Gastrocnemius medialis (tissue), 4 donors: ENCODE measurements at regions not wholly inside any gene's neighbourhood (a gene's known extent, or its start where the extent isn't known, plus 50 kb on each side); places are given as distances from the start of the nearest gene placed in this dataset.
"Not testable (repeated sequence)": the region's sequence is repeated elsewhere in the genome, so short reads cannot be mapped to it uniquely, and the experiment has no call there.

Experiments used
- ATAC-seq, 2 donors: fragments of 150-250 bp; one replicate each; pipeline ENCODE4 v1.9.1; 2016
- DNase-seq, 2 donors: peaks; one replicate each; pipeline ENCODE4 v3.0.0-alpha.2; 2019
- H3K27ac ChIP-seq, 4 donors: fragments of 200-600 bp; sonication (generic); 1 replicate in 1 of 4; 2 replicates in 3 of 4; pipeline ENCODE4 v1.5.1; 2016 to 2018; ENCODE audit warnings: mild to moderate bottlenecking in 2 of 4, moderate library complexity in 1 of 4
- H3K27me3 ChIP-seq, 3 donors: fragments of 200-600 bp; sonication (generic) in 2 of 3; 1 replicate in 1 of 3; 2 replicates in 2 of 3; pipeline versions ENCODE4 v1.5.1 to v1.6.0; 2016 to 2019; ENCODE audit warnings: mild to moderate bottlenecking in 1 of 3, moderate library complexity in 1 of 3
- H3K36me3 ChIP-seq, 2 donors: fragments of 200-600 bp; sonication (generic) in 1 of 2; one replicate each; pipeline ENCODE4 v1.5.1; 2017 to 2018
- H3K4me1 ChIP-seq, 2 donors: fragments of 200-600 bp; sonication (generic) in 1 of 2; one replicate each; pipeline ENCODE4 v1.5.1; 2016 to 2017; ENCODE audit warnings: mild to moderate bottlenecking in 2 of 2
- H3K4me3 ChIP-seq, 4 donors: fragments of 200-600 bp; sonication (generic) in 3 of 4; 1 replicate in 1 of 4; 2 replicates in 3 of 4; pipeline ENCODE4 v1.5.1; 2016 to 2019; ENCODE audit warnings: mild to moderate bottlenecking in 2 of 4
- H3K9me3 ChIP-seq, 3 donors: fragments of 200-600 bp; sonication (generic) in 2 of 3; 1 replicate in 1 of 3; 2 replicates in 2 of 3; pipeline ENCODE4 v1.5.1; 2016 to 2019
- POLR2A ChIP-seq, 2 donors: fragments of 450-650 bp; IDR thresholded peaks; one replicate each; pipeline ENCODE4 v1.6.1; 2017; ENCODE audit warnings: antibody characterized with exemption in 2 of 2, mild to moderate bottlenecking in 2 of 2, moderate library complexity in 2 of 2
- in situ Hi-C, 4 donors: fragments of 200-750 bp; cut with MboI; loops; one replicate each; pipeline versions ENCODE4 v1.15.0 to v1.8.0; 2017; ENCODE audit warnings: low sequenced_read_pairs in 4 of 4
- intact Hi-C: fragments of 100-400 bp; cut with DNase I; formaldehyde crosslinking; loops from one replicate; pipeline ENCODE4 v1.15.1; 2023; ENCODE audit warnings: low total_unique reads
- TF ChIP-seq, protein P1 (sequence below), 5 experiments: fragments of 450-650 bp in 3 of 5; fragments of 200-600 bp in 2 of 5; sonication (generic) in 2 of 5; IDR thresholded peaks in 4 of 5; conservative IDR thresholded peaks in 1 of 5; 1 replicate in 4 of 5; 2 replicates in 1 of 5; pipeline ENCODE4 v1.5.1; 2016 to 2019; ENCODE audit warnings: antibody characterized with exemption in 5 of 5, mild to moderate bottlenecking in 3 of 5, moderate library complexity in 3 of 5

DNA sequence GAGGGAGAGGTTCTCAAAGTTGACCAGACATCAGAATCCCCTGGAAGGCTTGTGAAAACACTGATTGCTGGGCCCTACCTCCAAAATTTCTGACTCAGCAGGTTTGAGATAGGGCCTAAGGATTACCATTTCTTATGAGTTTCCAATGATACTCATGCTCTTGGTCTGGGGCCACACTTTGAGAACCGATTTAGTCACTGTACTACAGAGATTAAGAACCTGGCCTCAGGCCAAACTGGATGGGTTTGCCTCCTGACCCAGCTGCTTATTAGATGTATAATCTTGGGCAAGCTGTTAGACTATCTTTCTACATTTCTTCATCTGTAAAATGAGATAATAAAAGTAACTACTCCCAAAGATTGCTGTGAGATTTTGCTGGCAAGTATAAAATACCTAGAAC lies 77.1 kb upstream of the SCIN start:
- in situ Hi-C loops, result loop anchor here in 1 of 4 donors (25.0 kb wide), 2 partner anchors 431 to 1081 kb away; no protein-coding TSS in a partner anchor

DNA sequence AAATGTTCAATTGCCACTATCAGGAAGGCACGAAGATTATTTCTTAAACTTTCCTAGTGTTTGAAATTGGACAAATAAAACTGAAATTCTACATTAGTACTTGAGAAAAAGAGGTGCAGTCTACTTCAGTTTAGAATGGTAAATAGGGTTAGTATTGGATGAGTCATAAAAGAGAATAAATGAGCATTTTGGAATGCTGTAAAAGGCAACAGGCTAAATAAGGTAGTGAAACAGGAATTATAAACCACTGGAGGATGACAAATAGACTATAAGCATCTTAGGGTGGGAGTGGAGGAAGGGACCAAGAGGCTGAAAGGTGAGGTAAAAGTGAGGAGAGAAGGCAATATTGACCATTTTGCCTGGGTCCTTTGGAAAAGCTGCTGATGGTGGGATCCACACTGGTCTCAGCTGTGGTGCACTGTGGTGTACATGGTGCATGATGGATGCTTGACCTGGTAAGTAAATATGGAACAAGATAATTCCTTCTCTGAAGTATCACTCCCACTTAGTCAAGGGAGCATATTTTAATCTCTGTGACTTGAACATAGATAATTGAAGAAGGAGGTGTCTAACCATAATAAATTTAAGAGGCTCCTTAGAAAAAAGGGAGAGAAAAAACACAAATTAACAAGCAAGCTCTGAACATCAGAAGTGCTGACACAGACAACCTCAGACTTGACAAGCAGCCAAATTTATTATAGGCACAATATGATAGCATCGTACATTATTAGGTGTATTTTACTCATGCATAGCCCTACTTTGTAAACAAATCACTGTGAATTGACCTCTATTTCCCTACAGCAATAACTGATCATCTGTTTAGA lies 76.4 kb upstream of the SCIN start:
- Histone ChIP-seq H3K27ac (no peak overlapping the region), H3K4me1 (no peaks in the 10 kb centered on the region), H3K27me3 (no peaks in the 10 kb centered on the region), H3K9me3 (no peaks in the 10 kb centered on the region), H3K36me3 (no peaks in the 10 kb centered on the region), H3K4me3 (no peak overlapping the region)
- no peak for DNase-seq
- in situ Hi-C loops, result loop anchor here in 1 of 4 donors (25.0 kb wide), 2 partner anchors 432 to 1082 kb away; no protein-coding TSS in a partner anchor
- no peak for ATAC-seq
- no peak for TF ChIP-seq POLR2A (IDR thresholded peaks at IDR 0.05)
- TF ChIP-seq, protein P1, sequence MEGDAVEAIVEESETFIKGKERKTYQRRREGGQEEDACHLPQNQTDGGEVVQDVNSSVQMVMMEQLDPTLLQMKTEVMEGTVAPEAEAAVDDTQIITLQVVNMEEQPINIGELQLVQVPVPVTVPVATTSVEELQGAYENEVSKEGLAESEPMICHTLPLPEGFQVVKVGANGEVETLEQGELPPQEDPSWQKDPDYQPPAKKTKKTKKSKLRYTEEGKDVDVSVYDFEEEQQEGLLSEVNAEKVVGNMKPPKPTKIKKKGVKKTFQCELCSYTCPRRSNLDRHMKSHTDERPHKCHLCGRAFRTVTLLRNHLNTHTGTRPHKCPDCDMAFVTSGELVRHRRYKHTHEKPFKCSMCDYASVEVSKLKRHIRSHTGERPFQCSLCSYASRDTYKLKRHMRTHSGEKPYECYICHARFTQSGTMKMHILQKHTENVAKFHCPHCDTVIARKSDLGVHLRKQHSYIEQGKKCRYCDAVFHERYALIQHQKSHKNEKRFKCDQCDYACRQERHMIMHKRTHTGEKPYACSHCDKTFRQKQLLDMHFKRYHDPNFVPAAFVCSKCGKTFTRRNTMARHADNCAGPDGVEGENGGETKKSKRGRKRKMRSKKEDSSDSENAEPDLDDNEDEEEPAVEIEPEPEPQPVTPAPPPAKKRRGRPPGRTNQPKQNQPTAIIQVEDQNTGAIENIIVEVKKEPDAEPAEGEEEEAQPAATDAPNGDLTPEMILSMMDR (IDR thresholded peaks at IDR 0.05 in 4 of 5, conservative IDR thresholded peaks at IDR 0.05 in 1 of 5), result no peak
- intact Hi-C loops, result loop anchor here (10.0 kb wide), 1 partner anchor 429 kb away; no protein-coding TSS in a partner anchor

More for the DNA sequence above, 77.1 kb upstream of the SCIN start:
- TF ChIP-seq POLR2A (IDR thresholded peaks at IDR 0.05), result no peak
- TF ChIP-seq, protein P1 (IDR thresholded peaks at IDR 0.05 in 4 of 5, conservative IDR thresholded peaks at IDR 0.05 in 1 of 5), result no peak
- DNase-seq (no peak), ATAC-seq (no peak)
- Histone ChIP-seq H3K27ac (no peak overlapping the region), H3K4me3 (no peak overlapping the region), H3K9me3 (no peaks in the 10 kb centered on the region), H3K27me3 (no peaks in the 10 kb centered on the region), H3K36me3 (no peaks in the 10 kb centered on the region), H3K4me1 (no peaks in the 10 kb centered on the region)
- intact Hi-C loops, result loop anchor here (10.0 kb wide), 1 partner anchor 429 kb away; no protein-coding TSS in a partner anchor

DNA sequence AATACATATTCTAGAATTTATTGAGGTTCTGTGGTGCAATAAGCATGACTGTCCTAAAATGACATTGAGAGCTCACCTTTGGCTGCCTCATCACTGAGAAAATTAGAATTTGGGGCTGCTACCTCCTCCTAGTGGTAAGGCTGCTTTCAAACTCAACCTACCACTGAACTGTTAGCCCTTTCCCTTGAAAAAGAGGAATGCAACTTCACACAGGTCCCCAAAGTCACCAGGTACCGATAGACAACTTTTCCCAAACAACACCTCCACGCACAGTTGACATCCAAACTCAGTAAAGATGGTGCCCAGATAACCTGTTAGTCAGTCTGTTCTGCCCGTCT lies 75.9 kb upstream of the SCIN start:
- intact Hi-C loops (loop anchor here (10.0 kb wide), 1 partner anchor 430 kb away; no protein-coding TSS in a partner anchor), in situ Hi-C loops (loop anchor here in 1 of 4 donors (25.0 kb wide), 2 partner anchors 432 to 1082 kb away; no protein-coding TSS in a partner anchor)
- Histone ChIP-seq H3K4me1 (no peaks in the 10 kb centered on the region), H3K4me3 (no peak overlapping the region), H3K27ac (no peak overlapping the region), H3K9me3 (no peaks in the 10 kb centered on the region), H3K36me3 (no peaks in the 10 kb centered on the region), H3K27me3 (no peaks in the 10 kb centered on the region)
- ATAC-seq (no peak), DNase-seq (no peak)
- no peak for TF ChIP-seq POLR2A (IDR thresholded peaks at IDR 0.05)
- TF ChIP-seq, protein P1 (IDR thresholded peaks at IDR 0.05 in 4 of 5, conservative IDR thresholded peaks at IDR 0.05 in 1 of 5), result no peak

DNA sequence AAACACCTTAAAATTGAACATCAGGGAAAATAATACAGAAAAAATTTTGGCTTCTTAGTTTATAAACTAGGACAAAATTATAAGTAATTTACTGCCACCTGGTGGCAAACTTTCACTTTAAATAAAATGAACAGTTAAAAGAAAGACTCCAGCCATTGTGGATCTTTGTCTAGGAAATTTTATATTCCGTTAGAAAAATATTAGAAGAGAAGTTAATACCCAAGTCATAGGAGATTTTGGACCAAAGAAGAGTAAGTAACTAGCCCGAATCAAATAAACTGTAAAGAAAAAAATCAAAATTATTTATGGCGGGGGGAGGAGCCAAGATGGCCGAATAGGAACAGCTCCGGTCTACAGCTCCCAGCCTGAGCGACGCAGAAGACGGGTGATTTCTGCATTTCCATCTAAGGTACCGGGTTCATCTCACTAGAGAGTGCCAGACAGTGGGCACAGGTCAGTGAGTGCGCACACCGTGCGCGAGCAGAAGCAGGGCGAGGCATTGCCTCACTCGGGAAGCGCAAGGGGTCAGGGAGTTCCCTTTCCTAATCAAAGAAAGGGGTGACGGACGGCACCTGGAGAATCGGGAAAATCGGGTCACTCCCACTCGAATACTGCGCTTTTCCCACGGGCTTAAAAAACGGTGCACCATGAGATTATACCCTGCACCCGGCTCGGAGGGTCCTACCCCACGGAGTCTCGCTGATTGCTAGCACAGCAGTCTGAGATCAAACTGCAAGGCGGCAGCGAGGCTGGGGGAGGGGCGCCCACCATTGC lies 73.4 kb upstream of the SCIN start:
- intact Hi-C loops, result loop anchor here (10.0 kb wide), 1 partner anchor 432 kb away; no protein-coding TSS in a partner anchor
- in situ Hi-C loops, result loop anchor here in 1 of 4 donors (25.0 kb wide), 2 partner anchors 435 to 1085 kb away; no protein-coding TSS in a partner anchor
- not testable (repeated sequence) for H3K27me3 ChIP-seq, H3K9me3 ChIP-seq, DNase-seq, H3K4me3 ChIP-seq, ATAC-seq, H3K4me1 ChIP-seq, H3K36me3 ChIP-seq, H3K27ac ChIP-seq
- TF ChIP-seq, protein P1 (IDR thresholded peaks at IDR 0.05 in 4 of 5, conservative IDR thresholded peaks at IDR 0.05 in 1 of 5), result peak in 1 of 5 experiments; percentile 27
